ENCODE measurements at regions not wholly inside any gene's neighbourhood (a gene's known extent, or its start where the extent isn't known, plus 50 kb on each side); places are given as distances from the start of the nearest gene placed in this dataset.

GRCh38 chr18:42640160-42640559, 475.3 kb downstream of the RIT2 start:
- TF ChIP-seq POLR2AphosphoS5 (IDR thresholded peaks at IDR 0.05; ENCODE audit: low read depth, low read length): no peak
- TF ChIP-seq POLR2A (IDR thresholded peaks at IDR 0.05; ENCODE audit: low read depth, low read length): no peak
- no peak for TF ChIP-seq TAF1 (IDR thresholded peaks at IDR 0.05; ENCODE audit: low read depth, low read length)
- TF ChIP-seq SPI1 (IDR thresholded peaks at IDR 0.05; ENCODE audit: low read depth, low read length): no peak
- no peak for TF ChIP-seq PAX5 (IDR thresholded peaks at IDR 0.05; ENCODE audit: insufficient read depth, low read length, severe bottlenecking)
- TF ChIP-seq POU2F2 (IDR thresholded peaks at IDR 0.05; ENCODE audit: low read depth, low read length): no peak
